ENCODE measurements at regions not wholly inside any gene's neighbourhood (a gene's known extent, or its start where the extent isn't known, plus 50 kb on each side); places are given as distances from the start of the nearest gene placed in this dataset.

DNA sequence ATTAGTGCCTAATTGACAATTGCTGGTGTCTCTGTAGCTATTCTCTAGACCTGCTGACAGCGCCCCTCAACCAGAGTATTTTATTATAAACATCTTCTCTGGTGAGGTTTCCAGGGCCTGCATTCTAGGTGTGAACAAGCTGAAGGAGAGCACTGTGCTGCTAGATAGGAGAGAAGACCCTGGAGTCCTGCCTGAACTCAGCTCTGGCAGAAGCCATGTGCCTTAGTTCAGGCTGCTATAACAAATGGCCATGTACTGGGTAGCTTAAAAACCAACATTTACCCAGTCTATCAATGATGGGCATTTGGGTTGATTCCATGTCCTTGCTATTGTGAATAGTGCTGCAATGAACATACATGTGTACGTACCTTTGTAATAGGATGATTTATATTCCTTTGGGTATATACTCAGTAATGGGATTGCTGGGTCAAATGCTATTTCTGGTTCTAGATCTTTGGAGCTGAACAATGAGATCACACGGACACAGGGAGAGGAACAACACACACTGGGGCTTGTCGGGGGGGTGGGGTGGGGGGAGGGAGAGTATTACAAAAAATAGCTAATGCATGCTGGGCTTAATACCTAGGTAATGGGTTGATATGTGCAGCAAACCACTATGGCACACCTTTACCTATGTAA lies 185.5 kb upstream of the CPEB2 start:
- intact Hi-C loops (cut with micrococcal nuclease), result no loop called here
- Mint-ChIP-seq H3K27me3 (ENCODE audit: low read depth) (peaks cover 7% of the 10 kb centered on the region), H3K4me3 (no peak overlapping the region), H3K9me3 (no peaks in the 10 kb centered on the region), H3K36me3 (ENCODE audit: low read depth) (no peaks in the 10 kb centered on the region), H3K4me1 (ENCODE audit: low read depth) (no peaks in the 10 kb centered on the region), H3K27ac (no peak overlapping the region)
- CTCF ChIA-PET, result no interaction called here
- DNase-seq, result no peak

DNA sequence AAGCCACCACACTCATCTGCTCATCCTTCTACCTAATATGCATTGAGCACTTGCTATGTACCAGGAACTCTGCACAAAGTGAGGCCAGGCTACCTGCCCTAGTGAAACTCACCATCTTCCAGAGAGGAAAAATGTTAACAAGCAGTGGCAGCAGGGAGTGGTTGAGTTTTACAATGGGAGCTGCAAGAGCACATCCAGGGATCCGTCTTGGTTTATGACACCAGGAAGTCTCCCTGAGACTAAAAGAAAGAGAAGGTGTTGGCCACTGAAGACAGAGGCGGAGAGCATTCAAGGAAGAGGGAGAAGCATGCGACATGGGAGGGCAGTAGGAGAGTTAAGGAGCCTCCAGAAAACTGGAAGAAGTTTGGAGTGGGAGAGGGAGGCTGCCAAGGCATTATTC lies 178.1 kb upstream of the CPEB2 start:
- H3K27ac Mint-ChIP-seq, result no peak overlapping the region
- CTCF ChIA-PET, result interaction anchor here (1.1 kb wide), 1 partner anchor 11 kb away, joined by 3 read pairs; no protein-coding TSS in a partner anchor
- H3K4me3 Mint-ChIP-seq, result no peak overlapping the region
- H3K36me3 Mint-ChIP-seq (ENCODE audit: low read depth), result no peaks in the 10 kb centered on the region
- H3K27me3 Mint-ChIP-seq (ENCODE audit: low read depth), result peaks cover 18% of the 10 kb centered on the region
- DNase-seq, result no peak
- no peaks in the 10 kb centered on the region for H3K9me3 Mint-ChIP-seq
- intact Hi-C loops (cut with micrococcal nuclease), result no loop called here
- no peaks in the 10 kb centered on the region for H3K4me1 Mint-ChIP-seq (ENCODE audit: low read depth)

DNA sequence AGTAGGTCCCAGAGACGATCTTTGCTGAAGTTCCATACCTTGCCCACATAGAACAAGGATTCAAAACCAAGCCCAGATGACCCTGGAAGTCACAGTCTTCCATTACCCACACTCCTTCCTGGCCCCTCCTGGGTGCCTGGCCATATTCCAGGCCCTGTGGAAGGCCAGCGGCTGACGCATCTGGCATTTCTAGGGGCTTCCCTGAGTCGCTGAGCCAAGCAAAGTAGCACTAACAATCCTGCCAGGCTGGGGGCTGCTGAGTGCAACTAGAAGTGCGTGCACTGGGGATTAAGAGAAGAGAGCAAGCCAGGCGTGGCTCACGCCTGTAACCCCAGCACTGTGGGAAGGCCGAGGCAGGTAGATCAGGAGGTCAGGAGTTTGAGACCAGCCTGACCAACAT lies 175.2 kb upstream of the CPEB2 start:
- CTCF ChIA-PET, result no interaction called here
- no peaks in the 10 kb centered on the region for H3K4me1 Mint-ChIP-seq (ENCODE audit: low read depth)
- intact Hi-C loops (cut with micrococcal nuclease), result no loop called here
- no peaks in the 10 kb centered on the region for H3K36me3 Mint-ChIP-seq (ENCODE audit: low read depth)
- no peak for DNase-seq
- H3K9me3 Mint-ChIP-seq, result no peaks in the 10 kb centered on the region
- H3K4me3 Mint-ChIP-seq, result no peak overlapping the region
- no peak overlapping the region for H3K27ac Mint-ChIP-seq
- H3K27me3 Mint-ChIP-seq (ENCODE audit: low read depth), result peaks cover 15% of the 10 kb centered on the region

DNA sequence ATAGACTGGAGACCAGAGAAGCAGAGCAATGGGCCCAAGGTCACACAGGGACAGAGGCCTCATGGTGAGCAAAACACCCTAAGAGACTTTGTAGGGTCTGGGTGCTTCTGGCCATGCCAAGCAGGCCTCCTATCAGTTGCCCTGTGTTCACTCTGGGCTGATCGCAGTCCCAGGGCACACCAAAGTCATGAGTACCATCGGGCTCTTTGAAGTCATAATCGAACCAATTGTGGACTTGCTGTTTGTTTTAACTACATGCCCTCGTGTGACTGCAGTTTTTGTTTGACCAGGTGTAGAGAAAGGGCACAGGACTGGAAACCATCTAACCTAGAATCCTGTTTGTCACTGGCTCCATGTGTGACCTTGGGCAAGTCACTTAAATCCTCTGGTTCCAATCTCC lies 172.5 kb upstream of the CPEB2 start:
- CTCF ChIA-PET, result no interaction called here
- no peaks in the 10 kb centered on the region for H3K9me3 Mint-ChIP-seq
- DNase-seq, result no peak
- intact Hi-C loops (cut with micrococcal nuclease), result no loop called here
- no peak overlapping the region for H3K4me3 Mint-ChIP-seq
- H3K36me3 Mint-ChIP-seq (ENCODE audit: low read depth), result no peaks in the 10 kb centered on the region
- H3K27me3 Mint-ChIP-seq (ENCODE audit: low read depth), result peaks cover 7% of the 10 kb centered on the region
- H3K4me1 Mint-ChIP-seq (ENCODE audit: low read depth), result no peaks in the 10 kb centered on the region
- no peak overlapping the region for H3K27ac Mint-ChIP-seq

DNA sequence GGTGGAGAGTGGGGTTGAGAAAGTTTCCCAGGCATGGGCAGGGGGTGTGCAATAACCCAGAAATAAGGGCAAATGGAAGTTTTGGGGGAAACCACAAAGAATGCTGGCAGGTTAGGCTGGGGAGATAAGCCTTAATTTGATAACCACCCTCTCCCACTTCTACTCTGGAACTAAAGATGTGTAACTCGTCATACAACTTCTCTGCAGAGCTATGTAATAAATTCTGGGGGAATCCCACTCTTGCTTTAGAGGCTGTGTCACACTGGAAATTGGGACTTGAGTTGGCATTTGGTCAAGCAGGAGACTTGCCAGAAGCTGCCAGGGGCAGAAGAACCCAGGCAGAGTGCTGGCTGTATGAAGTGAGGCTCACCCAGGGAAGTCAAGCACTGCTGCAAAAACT lies 170.9 kb upstream of the CPEB2 start:
- H3K27ac Mint-ChIP-seq, result no peak overlapping the region
- no peaks in the 10 kb centered on the region for H3K9me3 Mint-ChIP-seq
- CTCF ChIA-PET, result no interaction called here
- H3K36me3 Mint-ChIP-seq (ENCODE audit: low read depth), result no peaks in the 10 kb centered on the region
- no peak for DNase-seq
- H3K27me3 Mint-ChIP-seq (ENCODE audit: low read depth), result no peaks in the 10 kb centered on the region
- intact Hi-C loops (cut with micrococcal nuclease), result no loop called here
- no peaks in the 10 kb centered on the region for H3K4me1 Mint-ChIP-seq (ENCODE audit: low read depth)
- no peak overlapping the region for H3K4me3 Mint-ChIP-seq

DNA sequence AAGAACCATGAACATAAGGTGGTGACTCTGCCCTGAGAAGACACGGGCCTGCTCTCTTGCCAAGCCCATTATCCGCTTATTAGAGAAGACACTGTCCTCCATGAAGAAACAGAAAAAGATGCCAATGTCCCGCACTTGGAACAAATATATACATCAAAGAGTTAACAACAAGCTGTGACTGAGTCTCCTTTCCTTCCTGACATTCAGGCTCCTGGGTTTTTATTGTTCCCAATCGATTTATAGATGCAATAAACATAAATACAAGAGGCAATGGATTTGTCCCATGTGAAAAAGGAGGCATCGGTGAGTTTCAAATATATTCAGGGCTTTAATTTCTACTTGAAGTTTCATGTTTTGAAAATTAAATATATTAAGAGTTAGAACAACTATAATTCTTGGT lies 169.2 kb upstream of the CPEB2 start:
- CTCF ChIA-PET, result no interaction called here
- H3K27me3 Mint-ChIP-seq (ENCODE audit: low read depth), result no peaks in the 10 kb centered on the region
- no peaks in the 10 kb centered on the region for H3K4me1 Mint-ChIP-seq (ENCODE audit: low read depth)
- H3K36me3 Mint-ChIP-seq (ENCODE audit: low read depth), result no peaks in the 10 kb centered on the region
- H3K9me3 Mint-ChIP-seq, result no peaks in the 10 kb centered on the region
- intact Hi-C loops (cut with micrococcal nuclease), result no loop called here
- H3K27ac Mint-ChIP-seq, result no peak overlapping the region
- H3K4me3 Mint-ChIP-seq, result no peak overlapping the region
- no peak for DNase-seq

DNA sequence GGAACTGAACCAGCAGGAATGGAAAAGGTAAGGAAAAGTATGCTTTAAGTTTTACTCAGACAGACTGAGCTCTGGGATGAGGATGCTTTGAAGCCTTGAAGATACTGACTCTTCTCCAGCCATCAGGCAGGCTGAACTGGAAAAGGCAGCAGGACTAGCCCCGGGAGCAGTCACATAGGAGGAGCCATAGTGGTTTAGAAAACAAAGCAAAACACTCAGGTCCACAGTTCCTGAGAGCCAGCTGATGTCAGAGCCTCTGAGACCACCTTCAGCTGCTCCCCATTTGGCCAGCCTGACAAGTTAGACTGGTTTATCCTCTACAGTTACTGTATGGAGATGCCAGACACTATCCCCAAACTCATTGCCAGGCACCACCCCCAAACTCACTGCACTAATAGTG lies 167.9 kb upstream of the CPEB2 start:
- H3K4me3 Mint-ChIP-seq, result no peak overlapping the region

DNA sequence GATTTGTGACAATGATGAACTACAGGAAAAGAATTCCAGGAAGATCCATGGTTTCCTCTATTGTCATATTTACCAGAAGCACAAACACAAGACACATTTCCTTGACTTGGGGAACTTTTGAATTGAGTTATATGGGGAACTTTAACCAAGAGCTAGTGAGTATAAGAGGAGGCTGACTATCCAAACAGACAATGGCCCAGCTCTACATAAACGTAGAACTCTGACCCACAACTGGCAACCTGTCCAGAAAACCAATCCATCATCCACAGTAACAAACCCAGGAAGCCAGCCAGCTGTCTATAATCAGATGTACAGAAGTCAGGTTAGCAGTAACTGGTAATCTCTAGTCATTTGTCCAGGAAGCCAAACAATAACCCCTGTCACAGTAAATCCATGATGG lies 167.0 kb upstream of the CPEB2 start:
- no peaks in the 10 kb centered on the region for H3K4me1 Mint-ChIP-seq (ENCODE audit: low read depth)
- no peaks in the 10 kb centered on the region for H3K27me3 Mint-ChIP-seq (ENCODE audit: low read depth)
- no peak for DNase-seq
- intact Hi-C loops (cut with micrococcal nuclease), result no loop called here
- CTCF ChIA-PET, result interaction anchor here (0.7 kb wide), 1 partner anchor 12 kb away, joined by 3 read pairs; no protein-coding TSS in a partner anchor
- H3K27ac Mint-ChIP-seq, result no peak overlapping the region
- no peak overlapping the region for H3K4me3 Mint-ChIP-seq
- no peaks in the 10 kb centered on the region for H3K36me3 Mint-ChIP-seq (ENCODE audit: low read depth)
- H3K9me3 Mint-ChIP-seq, result peaks cover 3% of the 10 kb centered on the region

More for the DNA sequence above, 167.9 kb upstream of the CPEB2 start:
- Mint-ChIP-seq H3K9me3 (no peaks in the 10 kb centered on the region), H3K27ac (no peak overlapping the region), H3K36me3 (ENCODE audit: low read depth) (no peaks in the 10 kb centered on the region), H3K4me1 (ENCODE audit: low read depth) (no peaks in the 10 kb centered on the region), H3K27me3 (ENCODE audit: low read depth) (no peaks in the 10 kb centered on the region)
- CTCF ChIA-PET, result no interaction called here
- intact Hi-C loops (cut with micrococcal nuclease), result no loop called here
- DNase-seq, result no peak

DNA sequence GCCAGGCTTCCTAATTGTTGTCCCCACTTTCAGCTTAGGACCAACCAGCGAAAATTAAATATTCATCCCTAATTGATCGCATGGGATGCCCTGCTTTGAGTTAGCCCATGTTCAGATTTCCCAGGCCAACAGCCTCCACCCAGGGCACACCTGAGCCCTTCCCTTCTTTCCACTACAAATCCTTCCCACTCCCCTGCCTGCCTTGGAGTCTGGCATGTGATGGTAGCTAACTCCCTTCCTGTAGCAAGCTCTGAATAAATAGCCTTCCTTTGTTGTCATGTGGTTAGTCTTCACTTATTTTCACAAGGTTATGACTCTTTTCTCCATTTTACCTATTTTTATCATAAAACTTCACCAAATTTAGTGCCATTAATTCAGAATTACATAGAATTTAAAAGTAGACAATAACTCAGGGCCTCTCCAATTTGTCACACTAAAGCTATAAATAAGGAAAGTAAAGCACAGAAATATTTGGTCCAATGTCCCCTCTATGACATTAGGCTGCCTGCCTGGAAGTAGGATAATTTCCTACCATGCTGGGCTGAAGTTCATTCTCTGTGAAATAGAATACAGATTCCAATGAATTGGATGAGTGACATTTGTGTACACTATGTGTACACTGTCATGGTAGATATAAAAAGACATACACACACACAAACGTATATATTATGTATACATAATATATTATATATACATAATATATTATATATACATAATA lies 166.4 kb upstream of the CPEB2 start:
- no peak overlapping the region for H3K4me3 Mint-ChIP-seq
- no peak for DNase-seq
- peaks cover 3% of the 10 kb centered on the region for H3K9me3 Mint-ChIP-seq
- no peaks in the 10 kb centered on the region for H3K4me1 Mint-ChIP-seq (ENCODE audit: low read depth)
- H3K27me3 Mint-ChIP-seq (ENCODE audit: low read depth), result no peaks in the 10 kb centered on the region
- intact Hi-C loops (cut with micrococcal nuclease), result no loop called here
- CTCF ChIA-PET, result interaction anchor here (0.7 kb wide), 1 partner anchor 12 kb away, joined by 3 read pairs; no protein-coding TSS in a partner anchor
- no peaks in the 10 kb centered on the region for H3K36me3 Mint-ChIP-seq (ENCODE audit: low read depth)
- H3K27ac Mint-ChIP-seq, result no peak overlapping the region

DNA sequence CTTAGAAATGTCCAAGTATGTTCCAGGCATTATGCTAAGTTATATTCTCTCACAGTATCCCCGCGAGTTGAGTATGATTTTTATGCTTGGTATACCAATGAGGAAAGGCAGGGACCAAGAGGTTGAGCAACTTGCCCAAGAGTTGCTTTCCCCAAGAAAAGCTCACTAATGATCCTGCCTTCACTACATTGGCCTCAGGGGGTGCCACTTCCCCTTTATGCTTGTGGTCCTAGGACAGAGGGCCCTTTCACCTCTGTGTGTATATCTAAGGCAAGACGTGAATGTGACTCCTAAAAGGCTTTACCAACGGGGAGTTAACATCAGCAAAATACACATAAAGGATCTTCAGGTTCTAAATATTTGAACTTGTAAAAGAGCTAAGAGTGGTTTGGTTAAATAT lies 164.4 kb upstream of the CPEB2 start:
- CTCF ChIA-PET, result interaction anchor here (0.6 kb wide), 1 partner anchor 58 kb away, joined by 3 read pairs; no protein-coding TSS in a partner anchor
- H3K4me3 Mint-ChIP-seq, result no peak overlapping the region
- intact Hi-C loops (cut with micrococcal nuclease), result no loop called here
- DNase-seq, result no peak
- no peaks in the 10 kb centered on the region for H3K36me3 Mint-ChIP-seq (ENCODE audit: low read depth)
- peaks cover 4% of the 10 kb centered on the region for H3K27me3 Mint-ChIP-seq (ENCODE audit: low read depth)
- H3K9me3 Mint-ChIP-seq, result peaks cover 3% of the 10 kb centered on the region
- H3K27ac Mint-ChIP-seq, result no peak overlapping the region
- H3K4me1 Mint-ChIP-seq (ENCODE audit: low read depth), result peaks cover 5% of the 10 kb centered on the region

DNA sequence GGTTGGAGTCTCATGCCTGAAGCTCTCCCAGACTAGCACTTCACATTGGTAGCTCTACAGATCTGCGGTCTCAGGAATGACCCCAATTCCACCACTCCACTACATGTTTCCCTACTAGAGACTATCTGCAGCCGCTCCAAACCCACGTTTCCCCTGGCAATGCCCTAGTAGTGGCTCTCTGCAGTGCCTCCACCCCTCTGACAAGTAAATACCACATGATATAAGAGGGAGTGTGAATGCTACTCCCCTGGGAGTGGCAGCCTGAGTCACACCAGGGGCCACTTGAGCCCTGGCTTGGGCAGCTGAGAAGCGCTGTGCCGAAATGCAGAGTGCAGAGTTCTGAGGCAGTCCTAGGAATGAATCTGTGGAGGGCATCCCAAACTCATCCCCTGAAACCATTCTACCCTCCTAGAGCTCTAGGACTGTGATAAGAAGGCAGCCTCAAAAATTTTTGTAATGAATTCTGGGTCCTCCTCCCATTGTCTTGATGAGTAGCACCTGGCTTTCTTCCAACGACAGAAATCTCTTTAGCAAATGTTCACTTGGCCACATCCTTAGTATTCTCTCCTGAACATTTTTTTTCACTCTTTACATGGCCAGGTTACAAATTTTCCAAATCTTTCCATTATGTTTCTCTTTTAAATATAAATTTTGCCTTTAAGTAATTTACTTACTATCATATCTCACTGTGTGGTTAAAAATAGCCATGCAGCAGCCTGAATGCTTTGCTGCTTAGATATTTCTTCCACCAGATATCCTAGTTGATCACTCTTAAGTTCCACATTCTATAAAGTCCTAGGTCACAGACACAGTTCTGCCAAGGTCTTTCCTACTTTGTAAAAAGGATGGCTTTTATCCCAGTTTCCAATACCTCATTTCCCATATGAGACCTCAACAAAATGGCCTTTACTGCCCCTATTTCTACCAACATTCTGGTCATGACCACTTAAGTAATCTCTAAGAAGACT lies 160.2 kb upstream of the CPEB2 start:
- intact Hi-C loops (cut with micrococcal nuclease), result loop anchor here (5.0 kb wide), 1 partner anchor 160 kb away; the partner anchor contains the start of gene CPEB2
- Mint-ChIP-seq H3K4me1 (ENCODE audit: low read depth) (peaks cover 13% of the 10 kb centered on the region), H3K9me3 (peaks cover 3% of the 10 kb centered on the region), H3K4me3 (no peak overlapping the region), H3K27ac (peak overlapping the region; percentile 65), H3K27me3 (ENCODE audit: low read depth) (peaks cover 4% of the 10 kb centered on the region), H3K36me3 (ENCODE audit: low read depth) (no peaks in the 10 kb centered on the region)
- CTCF ChIA-PET, result interaction anchor here (0.7 kb wide), 1 partner anchor 243 kb away, joined by 3 read pairs; no protein-coding TSS in a partner anchor
- DNase-seq, result no peak

DNA sequence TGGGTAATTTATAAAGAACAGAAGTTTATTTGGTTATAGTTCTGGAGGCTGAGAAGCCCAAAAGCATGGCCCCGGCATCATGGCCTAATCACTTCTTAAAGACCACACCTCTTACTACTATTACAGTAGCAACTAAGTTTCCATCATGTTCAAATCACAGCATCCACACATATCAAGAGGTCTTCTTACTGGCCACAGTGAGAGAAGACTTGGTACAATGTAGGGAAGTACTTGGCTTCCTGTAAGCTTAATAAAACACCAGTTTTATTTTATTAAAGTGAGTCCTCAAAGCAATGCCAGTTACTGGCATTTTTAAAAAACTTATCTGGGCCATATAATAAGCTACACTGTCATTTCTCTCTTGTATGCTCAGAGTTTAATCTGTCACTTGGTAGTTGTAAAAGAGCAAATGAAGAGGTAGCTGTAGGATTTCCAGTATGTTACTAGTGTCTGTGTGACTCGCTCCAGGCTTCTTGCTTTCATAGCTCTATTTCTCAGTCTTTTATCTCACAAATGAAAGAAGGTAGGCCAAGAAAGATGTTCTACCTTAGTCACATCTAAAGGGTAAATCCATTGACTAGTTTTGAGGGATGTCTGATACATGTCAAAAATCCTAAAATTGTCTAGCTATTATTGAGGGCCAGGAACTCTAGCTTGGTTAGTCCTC lies 159.2 kb upstream of the CPEB2 start:
- Mint-ChIP-seq H3K4me3 (no peak overlapping the region), H3K36me3 (ENCODE audit: low read depth) (no peaks in the 10 kb centered on the region), H3K27me3 (ENCODE audit: low read depth) (peaks cover 4% of the 10 kb centered on the region), H3K9me3 (peaks cover 3% of the 10 kb centered on the region), H3K27ac (peak overlapping the region; percentile 65), H3K4me1 (ENCODE audit: low read depth) (peaks cover 13% of the 10 kb centered on the region)
- peak; percentile 22 for DNase-seq
- CTCF ChIA-PET, result interaction anchor here (1.0 kb wide), 1 partner anchor 62 kb away, joined by 3 read pairs; no protein-coding TSS in a partner anchor
- intact Hi-C loops (cut with micrococcal nuclease), result loop anchor here (1.0 to 5.0 kb wide), 3 partner anchors 13 to 159 kb away; partner anchors contain the start of gene CPEB2
